Hematopoietic multipotent progenitor cell treated with erythropoietin and hydrocortisone succinate and interleukin-3 and kit ligand, for 17 days (in vitro differentiated cells): ENCODE measurements at regions not wholly inside any gene's neighbourhood (a gene's known extent, or its start where the extent isn't known, plus 50 kb on each side); places are given as distances from the start of the nearest gene placed in this dataset.

Experiments used
- DNase-seq: peaks from one replicate; pipeline ENCODE4 v3.0.0-alpha.2; 2015; ENCODE audit warnings: low spot score

GRCh38 chr15:95561463-95561862, 769.0 kb upstream of the NR2F2 start:
- DNase-seq, result no peak

- no peak for DNase-seq
Observed at GRCh38 chr15:95563634-95564033, 766.9 kb upstream of the NR2F2 start.

DNA sequence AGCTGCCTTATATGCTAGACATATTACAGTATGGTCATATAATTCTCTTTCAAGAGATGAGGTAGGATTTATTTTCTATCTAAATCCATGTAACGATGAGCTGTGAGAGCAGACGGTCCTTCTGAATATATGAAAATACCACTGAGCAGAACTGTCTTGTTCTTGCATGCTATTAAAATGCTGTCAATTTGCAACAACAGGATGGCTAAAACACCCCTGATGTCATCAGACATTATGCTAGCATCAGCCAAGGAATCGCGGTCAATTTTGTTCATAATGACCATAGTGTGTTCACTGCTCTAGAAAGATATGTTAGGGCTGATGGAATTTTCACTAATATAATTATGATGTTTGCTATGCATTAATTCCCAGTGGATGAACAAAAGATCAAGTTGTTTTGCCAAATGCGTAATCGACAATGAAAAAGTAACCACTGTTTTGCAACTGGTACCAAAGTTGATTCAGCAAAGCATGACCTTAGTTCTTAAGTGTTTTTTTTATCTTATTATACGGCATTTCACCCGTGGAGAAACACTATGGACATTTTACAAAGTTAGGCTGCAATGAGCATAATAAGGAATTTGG, 765.4 kb upstream of the NR2F2 start:
- no peak for DNase-seq

DNA sequence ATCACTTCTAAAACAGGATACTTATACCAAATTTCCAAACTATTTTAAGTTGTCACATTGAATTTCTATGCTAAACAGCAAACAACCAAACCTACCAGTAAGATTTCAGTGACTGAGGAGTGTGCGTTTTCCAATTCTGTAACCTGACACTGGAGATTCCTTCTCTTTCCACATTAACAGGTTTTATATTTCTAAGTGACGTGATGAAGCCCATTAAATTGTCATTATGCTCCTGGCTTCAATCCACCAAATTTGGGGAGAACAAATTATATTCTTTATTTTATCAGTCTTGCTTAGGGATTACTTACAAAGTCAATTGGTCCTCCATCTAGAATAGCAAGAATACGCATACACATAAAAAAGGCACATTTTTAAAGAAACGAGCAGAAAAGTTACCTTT, 764.8 kb upstream of the NR2F2 start:
- no peak for DNase-seq

- no peak for DNase-seq
Observed at GRCh38 chr15:95567686-95568085, 762.8 kb upstream of the NR2F2 start.

DNA sequence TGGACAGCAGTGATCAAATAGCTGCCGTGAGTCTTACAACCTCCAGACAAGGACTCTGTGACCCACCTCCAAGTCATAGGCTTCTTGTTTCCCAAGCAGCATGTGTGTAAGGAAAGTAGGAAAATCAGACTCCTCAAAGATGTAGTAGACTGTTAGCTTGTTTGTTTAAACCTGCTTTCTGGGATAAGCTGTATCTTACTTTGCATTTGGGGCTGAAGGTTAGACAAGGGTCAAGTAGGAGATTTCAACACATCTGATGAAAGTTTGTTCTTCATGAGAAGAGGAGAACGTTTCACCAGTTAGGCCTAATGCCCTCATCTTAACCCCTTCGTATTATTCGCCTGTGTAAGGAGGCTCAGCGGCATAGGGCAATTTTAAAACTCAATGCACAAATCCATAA, 756.4 kb upstream of the NR2F2 start:
- no peak for DNase-seq

GRCh38 chr15:95577927-95578326, 752.6 kb upstream of the NR2F2 start:
- DNase-seq, result no peak

- DNase-seq, result no peak
Observed at GRCh38 chr15:95580121-95580520, 750.4 kb upstream of the NR2F2 start.

DNA sequence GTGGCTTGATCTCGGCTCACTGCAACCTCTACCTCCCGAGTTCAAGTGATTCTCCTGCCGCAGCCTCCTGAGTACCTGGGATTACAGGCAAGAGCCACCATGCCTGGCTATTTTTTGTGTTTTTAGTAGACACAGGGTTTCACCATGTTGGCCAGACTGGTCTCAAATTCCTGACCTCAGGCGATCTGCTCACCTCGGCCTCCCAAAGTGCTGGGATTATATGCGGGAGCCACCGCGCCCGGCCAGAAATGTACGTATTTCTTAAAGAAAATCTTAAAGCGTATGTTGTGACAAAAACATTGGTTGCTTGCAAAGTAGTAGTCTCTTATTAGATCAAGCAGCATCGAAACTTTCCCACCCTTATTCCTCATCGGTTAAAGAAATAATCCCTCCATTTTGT, 748.9 kb upstream of the NR2F2 start:
- DNase-seq, result no peak

DNA sequence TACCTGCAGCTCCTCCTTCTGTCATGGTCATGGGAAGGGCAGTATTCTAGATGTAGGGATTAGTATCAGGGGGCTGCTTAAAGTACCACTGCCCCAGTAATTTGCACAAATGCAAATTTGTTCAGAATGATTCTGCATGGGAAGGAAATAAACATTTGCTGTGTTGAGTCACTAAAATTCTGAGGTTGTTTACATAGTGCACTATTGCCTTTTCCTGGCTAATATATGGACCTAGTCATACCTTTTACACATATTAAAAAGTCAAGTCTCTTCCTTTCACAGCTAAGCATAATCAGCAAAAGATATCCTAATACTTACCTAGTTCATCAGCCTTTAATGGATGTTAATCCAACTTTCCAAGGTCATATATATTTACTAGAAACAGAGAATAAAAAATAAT, 746.4 kb upstream of the NR2F2 start:
- DNase-seq, result no peak

DNA sequence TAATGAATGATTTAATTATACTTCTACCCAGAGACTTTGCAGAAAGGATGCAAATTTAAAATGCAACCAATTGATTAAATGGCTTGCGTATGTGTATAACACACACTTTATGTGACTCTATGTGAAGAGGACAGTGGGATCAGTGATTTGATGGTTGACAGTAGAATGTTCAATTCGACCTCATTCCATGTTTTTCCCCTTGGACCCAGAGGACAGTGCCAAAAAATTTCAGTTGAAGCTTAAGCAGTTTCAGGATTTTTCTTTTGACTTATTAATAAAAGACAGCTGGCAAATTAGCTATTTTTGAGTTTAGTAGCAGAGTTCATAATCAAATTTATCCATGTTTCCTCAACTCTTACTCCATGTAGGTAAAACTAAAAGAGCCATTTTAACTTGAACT, 742.4 kb upstream of the NR2F2 start:
- DNase-seq, result no peak

GRCh38 chr15:95590533-95591044, 739.9 kb upstream of the NR2F2 start:
- no peak for DNase-seq

- no peak for DNase-seq
Observed at GRCh38 chr15:95591270-95591669, 739.2 kb upstream of the NR2F2 start.

- no peak for DNase-seq
Observed at GRCh38 chr15:95591886-95592285, 738.6 kb upstream of the NR2F2 start.

- no peak for DNase-seq
Observed at GRCh38 chr15:95594496-95594895, 736.0 kb upstream of the NR2F2 start.

DNA sequence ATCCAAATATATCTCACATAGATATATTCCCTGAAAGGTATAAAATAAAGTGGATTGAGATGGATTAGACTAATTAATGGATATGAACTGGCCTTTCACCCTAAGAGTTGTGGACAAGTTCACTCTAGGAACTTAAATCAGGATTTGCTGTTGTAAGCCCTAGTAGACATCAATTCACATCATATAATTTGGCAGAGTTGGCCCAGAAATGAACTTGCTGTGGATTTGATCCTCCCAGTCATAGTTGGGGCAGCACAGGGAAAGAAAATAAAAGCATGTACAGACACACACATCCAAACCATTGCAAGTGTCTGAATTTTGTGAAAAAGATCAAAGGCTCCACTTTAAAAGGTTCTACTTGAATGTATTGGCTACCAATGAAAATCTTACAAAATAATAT, 734.7 kb upstream of the NR2F2 start:
- no peak for DNase-seq

DNA sequence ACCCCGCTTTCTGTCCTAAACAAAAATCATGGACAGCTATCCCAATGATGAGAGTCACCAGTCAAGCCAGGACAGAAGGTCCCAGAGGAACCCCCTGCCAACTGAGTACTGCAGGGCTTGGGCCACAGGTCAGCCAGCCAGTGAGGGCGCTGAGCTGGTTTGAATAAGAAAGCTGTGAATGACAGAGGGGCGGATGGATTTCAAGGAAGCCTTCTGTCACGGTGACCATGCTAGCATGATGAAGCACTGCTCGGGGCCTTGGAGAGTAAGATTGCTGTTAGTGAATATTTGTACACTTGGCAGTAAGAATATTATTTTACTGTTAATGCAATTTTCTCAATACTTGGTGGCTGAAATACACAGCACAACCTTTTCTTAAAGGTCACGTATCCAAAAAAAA, 734.0 kb upstream of the NR2F2 start:
- DNase-seq, result no peak

- no peak for DNase-seq
Observed at GRCh38 chr15:95598251-95598855, 732.1 kb upstream of the NR2F2 start.

DNA sequence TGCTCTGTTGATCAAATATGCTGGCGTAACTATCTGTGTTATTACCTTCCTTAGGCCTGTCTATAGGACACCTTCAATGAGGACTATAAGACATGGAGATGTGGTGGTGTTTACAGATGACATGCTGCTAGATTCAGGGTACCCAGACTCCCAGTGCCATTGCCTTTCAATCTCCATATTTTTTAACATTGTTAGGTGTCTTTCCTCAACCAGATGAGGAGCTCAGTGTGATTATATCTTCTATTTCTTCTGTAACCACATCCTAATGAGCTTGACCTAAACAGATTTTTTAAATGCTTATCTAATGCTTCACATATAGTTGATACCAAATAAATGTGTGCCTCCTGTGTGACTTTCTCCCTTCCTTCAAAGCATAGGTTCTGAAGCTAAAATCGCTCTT, 730.1 kb upstream of the NR2F2 start:
- no peak for DNase-seq

DNA sequence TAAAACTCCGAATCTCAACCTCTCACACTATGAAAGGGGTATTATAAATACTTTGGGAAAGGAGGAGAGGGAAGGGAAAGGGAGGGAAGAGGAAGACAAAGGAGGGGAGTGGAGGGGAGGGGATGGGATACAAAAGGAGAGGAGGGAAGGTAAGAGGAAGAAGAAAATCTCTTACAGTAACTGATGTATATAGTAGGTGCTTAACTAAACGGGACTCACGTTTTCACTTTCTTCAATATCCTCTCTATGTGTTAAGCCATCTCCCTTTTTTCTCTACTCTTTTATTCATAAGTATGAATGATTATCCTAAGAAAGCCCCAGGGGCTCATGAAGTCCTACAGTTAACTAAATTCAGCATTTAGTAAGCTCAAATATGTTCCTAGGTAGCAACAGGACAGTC, 729.6 kb upstream of the NR2F2 start:
- no peak for DNase-seq

DNA sequence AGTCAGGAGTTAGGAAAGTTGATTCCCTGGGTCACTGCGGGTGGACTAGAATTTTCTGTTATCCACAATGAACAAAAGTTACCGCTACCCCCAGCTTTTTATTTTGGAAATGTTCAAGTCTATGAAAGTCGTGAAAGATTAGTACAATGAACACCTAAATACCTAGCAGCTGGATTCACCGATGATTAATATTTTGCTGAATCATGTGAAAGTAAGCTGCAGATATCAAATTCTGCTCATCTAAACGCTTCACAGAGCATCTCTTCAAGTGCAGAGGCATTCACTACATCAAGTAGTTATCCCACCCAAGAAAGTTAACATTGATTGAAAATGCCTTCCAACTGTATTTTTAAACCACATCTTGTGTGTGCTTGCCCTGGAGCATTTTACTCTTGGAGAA, 729.0 kb upstream of the NR2F2 start:
- no peak for DNase-seq

DNA sequence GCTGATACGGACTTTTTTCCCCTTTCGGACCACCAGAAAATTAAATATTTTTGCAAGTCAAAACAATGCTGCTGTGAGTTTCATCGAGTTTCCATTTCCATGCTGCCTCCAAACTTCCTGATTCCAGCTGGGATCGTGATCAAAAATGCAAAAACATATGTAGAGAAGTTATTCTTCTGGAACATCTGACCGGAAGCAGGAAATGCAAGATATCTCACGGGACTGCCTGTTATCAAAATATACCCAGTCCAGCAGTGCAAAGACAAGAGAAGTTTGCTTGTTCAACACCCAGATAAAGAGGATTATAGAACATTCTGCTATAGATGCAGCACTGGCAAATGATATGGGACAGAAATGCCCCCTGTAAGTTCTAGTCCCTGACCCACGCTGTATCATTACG, 726.7 kb upstream of the NR2F2 start:
- no peak for DNase-seq

DNA sequence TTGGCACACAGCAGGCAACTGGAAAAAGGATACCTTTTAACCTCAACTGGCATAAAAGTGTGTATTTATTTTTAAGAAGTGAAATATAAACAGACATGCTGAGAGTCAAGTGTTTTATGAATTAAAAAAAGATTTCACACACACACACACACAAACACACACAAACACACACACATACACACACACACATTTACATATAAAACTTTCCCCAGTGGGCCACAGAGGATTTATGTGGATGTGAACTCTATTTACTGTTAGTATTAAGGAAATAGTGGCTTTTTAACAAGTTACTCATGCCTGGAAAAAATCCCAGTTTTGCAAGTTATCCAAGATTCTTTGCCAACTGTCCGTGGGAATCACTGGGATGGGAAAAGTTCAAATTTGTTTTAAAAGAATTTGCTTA, 725.9 kb upstream of the NR2F2 start:
- DNase-seq, result no peak

DNA sequence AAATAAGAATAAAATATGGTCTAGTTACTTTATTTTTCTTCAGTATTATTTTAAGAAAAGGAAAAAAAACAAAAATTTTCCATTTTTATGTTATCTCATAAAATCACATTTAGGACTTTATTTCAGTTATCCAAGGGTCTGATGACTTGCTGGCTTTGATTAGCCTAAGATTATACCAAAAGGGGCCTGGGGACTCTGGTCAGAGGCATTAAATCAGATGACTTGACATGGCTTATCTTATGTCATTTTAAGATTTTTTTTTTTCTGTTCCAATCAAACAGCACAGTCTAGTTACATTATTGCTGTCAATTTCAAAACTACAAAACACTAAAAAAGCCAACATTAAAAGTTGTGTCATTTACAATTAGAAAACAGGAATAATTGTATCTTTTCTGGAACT, 725.4 kb upstream of the NR2F2 start:
- DNase-seq, result no peak
